ENCODE measurements at regions not wholly inside any gene's neighbourhood (a gene's known extent, or its start where the extent isn't known, plus 50 kb on each side); places are given as distances from the start of the nearest gene placed in this dataset.
"Not testable (repeated sequence)": the region's sequence is repeated elsewhere in the genome, so short reads cannot be mapped to it uniquely, and the experiment has no call there.

DNA sequence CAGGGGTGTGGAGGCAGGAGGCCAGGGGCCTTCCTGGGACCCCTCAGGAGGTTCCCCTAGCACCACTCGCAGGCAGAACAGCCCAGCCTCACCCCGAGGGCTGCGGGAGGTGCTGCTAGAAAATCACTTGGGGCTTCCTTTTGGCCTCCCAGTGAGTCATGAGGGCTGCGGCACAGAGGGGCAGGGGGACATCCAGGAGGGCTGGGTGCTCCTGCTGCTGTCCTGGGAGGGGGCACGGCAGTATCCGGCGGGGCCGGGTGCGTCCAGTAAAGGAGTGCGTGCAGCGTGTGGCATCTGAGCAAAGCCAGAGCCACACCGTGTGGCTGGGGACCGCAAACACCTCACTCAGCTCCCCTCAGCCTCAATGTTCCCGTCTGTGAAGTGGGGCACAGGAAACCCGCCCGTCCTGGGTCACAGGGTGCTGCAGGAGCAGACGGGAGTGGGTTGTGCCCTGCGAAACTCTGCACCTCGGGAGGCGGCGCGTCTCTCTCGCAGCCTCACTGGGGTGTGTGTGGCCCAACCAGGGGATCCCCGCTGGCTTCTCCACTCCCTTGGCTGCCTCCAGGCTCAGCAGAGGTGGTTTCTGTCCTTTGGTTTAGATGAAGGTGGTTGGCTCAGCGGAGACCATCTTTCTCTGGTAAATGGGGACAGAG lies 117.3 kb upstream of the ZNF469 start:
- not testable (repeated sequence) for DNase-seq (ENCODE audit: low read depth)

DNA sequence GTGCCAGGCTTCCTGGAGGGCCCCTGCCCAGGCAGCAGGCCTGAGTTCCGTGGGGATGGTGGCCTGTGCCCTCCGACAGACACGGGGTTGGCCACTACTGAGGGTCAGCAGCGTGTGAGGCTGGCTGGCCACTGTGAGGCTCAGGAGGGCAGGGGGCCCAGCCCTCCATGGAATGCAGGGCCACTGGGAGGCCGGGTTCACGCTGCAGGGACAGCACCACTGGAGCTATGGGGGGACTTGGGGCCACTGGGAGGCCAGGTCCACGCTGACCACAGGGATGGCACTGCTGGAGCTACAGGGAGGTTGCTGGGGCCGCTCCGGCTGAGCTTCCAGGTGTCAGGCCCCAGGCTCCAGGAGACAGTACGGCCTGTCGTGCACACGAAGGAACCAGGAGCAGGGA lies 116.7 kb upstream of the ZNF469 start:
- DNase-seq (ENCODE audit: low read depth): not testable (repeated sequence)

DNA sequence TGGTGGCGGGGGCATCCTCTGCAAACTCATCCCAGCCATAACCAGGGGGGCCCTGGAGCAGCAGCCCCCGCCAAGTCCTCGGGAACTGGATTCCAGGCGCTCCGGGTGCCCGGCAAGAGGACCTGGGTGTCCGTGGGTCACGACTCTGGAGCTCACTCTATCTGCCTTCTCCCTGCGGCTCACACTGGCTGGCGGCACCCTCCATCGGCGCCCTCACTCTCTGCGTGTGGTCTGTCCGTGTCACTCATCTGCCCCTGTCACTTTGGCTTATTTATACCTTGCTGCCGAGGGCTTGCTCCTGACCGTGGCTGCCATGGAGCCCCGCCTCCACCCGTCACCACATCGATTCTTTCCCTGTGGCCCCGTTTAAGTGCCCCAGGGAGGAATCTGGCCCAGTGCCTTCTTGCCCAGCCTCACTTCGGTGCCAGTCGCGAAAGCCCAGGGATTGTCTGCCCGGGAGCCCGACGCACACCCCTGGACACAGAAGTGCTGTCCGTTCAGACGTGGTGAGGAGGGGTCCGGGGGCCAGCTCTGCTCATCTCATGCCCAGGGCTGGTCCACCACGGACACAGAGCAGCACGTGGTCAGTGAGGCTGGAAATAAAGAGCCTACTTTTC lies 115.7 kb upstream of the ZNF469 start:
- not testable (repeated sequence) for DNase-seq (ENCODE audit: low read depth)

DNA sequence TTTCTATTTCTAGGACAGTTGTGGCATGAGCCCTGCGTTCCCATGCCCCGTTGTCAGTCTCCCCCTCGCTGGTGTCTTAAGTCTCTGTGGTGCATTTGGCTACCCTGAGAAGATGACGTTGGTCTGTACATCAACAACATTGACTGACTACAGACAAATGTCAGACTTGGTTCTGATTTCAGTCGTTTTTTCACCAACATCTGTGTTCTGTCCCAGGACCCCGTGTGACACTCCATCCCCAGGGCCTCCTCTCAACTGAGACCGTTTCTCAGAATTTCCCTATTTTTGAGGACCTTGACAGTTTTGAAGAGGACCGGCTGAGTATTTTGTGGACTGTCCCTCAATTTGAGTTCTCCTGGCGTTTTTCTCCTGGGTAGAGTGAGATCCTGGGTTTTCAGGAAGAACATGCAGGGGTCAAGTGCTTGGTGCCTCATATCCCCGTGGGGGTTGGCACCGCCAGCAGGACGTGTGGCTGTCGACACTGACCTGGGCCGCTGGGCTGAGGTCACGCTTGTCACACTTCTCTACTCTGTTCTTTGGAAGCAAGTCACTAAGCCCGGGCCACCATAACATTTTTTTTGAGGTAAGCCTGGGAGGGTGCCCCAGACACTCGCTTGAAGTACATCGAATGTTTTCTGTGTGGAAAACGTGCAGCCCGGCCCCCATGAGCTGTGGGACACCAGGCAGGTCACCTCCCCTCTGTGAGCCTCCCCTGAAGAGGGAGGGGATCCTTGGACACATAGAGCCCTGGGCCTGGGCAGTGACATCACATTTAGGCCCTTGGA lies 114.4 kb upstream of the ZNF469 start:
- not testable (repeated sequence) for DNase-seq (ENCODE audit: low read depth)

DNA sequence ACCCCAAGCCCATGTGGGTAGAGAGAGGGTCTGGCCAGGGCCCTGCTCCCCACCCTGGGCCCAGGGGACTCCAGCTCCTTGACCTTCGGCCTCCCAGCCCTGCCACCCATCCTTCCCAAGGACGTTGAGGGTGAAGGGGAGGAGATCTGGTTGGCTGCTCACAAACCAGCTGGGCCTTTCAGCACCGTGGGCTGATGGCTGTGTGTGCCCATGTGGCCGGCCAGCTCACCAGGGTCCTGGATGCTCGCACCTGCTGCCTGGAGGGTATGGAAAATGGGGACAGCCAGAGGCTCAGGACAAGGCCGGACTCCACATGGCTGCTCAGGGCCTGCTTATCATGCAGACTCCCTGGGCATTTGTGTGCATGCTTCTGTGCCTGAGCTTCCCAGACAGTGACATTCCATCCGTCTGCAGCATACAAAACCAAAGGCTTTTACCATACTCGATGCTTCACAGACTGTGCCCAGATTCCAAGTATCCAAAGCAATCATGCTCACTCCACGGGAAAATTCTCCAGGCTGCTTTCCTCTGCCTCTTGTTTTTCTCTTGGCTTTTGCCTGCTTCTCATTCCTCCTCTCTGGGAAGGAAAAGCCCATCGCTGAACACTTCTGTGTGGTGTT lies 112.5 kb upstream of the ZNF469 start:
- not testable (repeated sequence) for DNase-seq (ENCODE audit: low read depth)

DNA sequence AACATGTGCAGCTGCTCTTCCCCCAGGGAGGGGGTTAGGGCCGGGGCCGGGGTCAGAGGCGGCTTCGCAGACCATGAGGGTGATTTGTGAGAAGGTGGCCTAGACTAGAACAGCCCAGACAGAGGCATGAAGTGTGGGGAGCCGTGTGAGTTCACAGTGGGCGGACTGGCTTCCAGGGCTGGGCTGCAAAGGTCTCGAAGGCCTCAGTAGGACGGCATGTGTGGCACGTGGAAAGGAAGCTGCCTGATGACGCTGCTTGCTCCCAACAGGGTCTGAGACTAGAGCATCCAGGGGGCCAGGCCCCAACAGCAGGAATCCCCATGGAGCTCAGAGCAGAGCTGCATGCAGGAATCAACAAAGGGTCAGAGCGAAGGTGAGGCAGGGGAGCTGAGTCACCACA lies 111.5 kb upstream of the ZNF469 start:
- DNase-seq (ENCODE audit: low read depth): not testable (repeated sequence)

DNA sequence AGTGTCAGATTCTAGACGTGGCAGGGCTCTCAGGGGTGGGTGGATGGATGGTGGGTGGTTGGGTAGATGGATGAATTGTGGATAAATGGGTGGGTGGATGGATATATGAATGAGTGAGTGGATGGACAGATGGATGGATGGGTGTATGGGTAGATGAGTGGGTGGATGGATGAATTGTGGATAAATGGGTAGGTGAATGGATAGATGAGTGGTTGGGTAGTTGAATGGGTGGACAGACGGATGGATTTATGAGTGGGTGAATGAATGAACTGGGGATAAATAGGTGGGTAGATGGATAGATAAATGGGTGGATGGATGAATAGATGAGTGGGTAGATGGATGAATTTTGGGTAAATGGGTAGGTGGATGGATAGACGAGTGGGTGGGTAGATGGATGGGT lies 111.0 kb upstream of the ZNF469 start:
- DNase-seq (ENCODE audit: low read depth): not testable (repeated sequence)

DNA sequence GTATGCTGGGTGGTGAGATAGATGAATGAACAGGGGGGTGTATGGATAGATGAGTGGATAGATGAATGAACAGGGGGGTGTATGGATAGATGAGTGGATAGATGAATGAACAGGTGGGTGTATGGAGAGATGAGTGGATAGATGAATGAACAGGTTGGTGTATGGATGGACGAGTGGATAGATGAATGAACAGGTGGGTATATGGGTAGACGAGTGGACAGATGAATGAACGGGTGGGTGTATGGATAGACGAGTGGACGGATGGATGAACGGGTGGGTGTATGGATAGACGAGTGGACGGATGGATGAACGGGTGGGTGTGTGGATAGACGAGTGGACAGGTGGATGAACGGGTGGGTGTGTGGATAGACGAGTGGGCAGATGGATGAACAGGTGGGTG lies 110.3 kb upstream of the ZNF469 start:
- DNase-seq (ENCODE audit: low read depth): not testable (repeated sequence)

DNA sequence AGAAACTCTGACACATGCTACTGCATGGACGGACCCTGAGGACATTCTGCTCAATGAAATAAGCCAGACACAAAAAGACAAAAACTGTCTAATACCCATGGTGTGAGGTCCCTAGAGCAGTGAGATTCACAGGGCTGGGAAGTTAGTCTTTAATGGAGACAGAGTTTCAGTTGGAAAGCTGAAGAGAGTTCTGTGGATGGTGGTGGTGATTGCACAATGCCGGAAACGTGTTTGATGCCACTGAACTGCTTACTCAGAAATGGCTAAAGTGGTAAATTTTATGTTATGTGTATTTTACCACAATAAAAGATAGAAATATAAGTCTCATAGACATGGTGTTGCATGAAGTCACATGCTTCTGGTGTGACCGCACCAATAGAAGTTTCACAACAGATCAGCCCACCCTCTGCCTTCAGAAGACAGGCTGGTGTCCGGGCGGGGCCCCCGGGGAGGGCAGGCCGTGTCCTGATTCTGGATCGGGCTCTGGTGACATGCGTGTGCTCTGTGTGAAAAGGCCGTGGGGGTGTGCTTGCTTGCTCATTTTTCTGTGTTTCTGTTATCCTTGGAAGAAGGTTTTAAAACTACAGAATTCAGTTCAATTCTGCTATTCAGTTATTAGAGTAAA lies 108.5 kb upstream of the ZNF469 start:
- not testable (repeated sequence) for DNase-seq (ENCODE audit: low read depth)

DNA sequence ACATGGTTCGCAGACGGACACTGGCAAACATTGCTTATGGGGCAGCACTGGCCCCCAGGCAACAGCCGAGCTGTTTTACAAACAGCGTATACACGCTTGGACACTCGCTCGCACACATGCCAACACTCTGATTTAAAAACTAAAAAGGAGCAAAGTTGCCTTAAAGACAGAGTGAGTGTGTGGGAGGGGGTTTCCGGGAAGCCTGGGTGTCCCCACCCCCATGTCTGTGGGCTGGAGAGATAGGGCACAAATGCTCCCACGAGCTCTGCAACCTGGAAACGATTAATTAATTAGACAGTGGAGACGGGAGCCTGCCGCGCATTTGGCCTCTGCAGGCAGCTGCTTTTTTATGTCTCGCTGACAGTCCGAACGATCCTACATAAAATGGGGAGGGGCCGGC lies 107.9 kb upstream of the ZNF469 start:
- no peak for DNase-seq (ENCODE audit: low read depth)

DNA sequence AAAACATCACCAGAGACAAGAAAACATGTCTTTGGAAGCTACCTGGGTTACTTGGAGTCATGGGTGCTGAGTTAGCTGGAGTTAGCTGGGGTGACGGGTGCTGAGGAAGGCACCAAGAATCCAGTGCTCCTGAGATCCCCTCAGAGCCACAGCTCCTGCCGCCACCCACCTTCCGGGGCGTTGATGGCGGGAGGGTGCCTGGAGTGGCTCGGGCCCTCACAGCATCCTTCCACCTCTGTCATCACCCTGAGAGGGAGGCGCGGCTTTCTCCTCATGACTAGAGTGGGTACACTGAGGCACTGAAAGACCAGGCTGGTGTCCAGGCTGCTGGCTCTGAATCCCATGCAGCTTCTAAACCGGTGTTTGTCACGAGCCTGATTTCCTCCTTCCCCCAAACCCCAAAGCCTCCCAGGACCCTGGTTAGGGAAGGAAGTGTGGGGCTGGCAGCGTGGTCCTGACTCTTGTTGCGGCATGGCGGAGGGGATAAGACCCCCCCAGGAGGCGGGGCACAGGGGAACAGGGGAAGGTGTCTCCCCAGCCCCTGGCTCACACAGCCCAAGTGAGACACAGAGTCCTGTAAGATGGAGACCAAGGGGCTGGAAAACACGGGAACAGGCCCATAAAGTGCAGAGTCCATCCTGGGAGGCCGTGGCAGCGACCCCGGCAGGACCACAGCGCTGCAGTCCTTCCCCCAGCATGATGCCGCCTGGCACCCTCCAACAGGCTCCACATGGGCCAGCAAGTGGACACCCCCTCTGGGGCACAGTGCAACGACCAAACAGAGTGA lies 107.2 kb upstream of the ZNF469 start:
- DNase-seq (ENCODE audit: low read depth): not testable (repeated sequence)

DNA sequence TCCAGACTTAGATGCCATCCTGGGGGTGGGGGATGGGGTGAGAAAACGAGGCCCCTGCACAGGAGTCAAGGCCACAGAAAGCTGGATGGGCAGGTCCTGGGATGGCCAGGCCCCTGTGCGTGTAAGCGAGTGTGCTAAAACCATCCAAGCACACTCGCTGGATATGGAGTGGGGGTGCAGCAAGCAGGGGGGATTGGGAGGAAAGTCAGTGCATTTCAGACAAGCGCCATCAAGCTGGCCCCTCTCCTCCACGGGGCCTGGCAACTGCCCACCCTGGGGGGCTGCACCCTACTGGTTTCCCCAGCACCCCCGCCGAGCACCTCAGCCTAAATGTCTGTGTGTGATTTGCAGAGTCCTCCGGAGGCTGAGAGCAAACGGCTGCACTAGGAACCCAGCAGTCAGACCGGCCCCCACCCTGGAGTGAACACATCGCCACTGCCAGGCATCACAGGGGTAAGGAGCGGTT lies 106.6 kb upstream of the ZNF469 start:
- DNase-seq (ENCODE audit: low read depth): not testable (repeated sequence)

DNA sequence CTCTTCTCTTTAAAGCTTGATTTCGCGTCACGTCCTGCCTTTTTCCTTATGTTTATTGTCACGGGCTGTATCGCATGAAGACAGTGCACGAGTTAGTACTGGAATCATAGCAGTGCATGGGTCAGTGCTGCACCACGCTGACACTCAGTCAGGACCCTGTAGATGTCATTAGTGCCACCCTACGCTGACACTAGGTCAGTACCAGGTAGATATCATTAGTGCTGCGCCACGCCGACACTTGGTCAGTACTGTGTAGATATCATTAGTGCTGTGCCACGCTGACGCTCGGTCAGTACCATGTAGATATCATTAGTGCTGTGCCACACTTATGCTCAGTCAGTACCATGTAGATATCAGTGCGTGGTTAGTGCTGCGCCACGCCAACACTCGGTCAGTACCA lies 106.2 kb upstream of the ZNF469 start:
- no peak for DNase-seq (ENCODE audit: low read depth)

DNA sequence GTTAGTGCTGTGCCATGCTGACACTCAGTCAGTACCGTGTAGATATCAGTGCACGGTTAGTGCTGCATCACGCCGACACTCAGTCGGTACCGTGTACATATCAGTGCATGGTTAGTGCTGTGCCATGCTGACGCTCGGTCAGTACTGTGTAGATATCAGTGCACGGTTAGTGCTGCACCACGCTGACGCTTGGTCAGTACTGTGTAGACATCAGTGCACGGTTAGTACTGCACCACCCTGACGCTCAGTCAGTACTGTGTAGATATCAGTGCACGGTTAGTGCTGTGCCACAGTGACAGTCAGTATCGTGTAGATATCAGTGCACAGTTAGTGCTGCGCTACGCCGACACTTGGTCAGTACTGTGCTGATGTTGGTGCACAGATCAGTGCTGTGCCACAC lies 102.8 kb upstream of the ZNF469 start:
- no peak for DNase-seq (ENCODE audit: low read depth)

DNA sequence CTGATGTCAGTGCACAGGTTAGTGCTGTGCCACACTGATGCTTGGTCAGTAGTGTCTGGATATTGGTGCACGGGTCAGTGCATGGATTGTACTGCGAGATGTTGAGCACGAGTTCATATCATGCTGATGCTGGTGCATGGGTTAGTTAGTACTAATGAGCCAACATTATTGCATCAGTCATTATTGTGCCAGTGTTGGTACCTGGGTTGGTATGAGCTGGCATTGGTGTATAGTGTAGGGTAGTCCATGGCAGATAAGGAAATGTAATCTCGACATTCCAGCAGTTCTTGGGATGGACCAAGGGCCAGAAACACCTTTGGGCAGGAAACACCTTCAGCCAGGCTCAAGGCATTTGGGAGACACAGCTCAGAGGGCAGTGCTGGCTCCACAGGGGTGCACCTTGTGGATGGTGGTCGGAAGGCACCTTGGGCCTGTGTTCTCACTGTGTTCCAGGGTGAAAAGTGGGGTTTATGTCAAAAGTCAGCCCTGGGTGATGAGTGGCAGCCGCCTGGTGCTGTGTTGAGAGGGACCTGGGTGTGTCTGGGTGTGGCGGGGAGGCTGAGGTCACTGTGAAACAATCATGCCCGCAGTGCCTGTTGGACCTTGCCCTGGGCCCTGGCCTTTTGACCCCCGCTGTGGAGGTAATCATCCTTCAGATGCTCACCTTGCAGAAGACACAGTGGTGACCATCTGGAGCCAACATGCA lies 100.7 kb upstream of the ZNF469 start:
- DNase-seq (ENCODE audit: low read depth): no peak

DNA sequence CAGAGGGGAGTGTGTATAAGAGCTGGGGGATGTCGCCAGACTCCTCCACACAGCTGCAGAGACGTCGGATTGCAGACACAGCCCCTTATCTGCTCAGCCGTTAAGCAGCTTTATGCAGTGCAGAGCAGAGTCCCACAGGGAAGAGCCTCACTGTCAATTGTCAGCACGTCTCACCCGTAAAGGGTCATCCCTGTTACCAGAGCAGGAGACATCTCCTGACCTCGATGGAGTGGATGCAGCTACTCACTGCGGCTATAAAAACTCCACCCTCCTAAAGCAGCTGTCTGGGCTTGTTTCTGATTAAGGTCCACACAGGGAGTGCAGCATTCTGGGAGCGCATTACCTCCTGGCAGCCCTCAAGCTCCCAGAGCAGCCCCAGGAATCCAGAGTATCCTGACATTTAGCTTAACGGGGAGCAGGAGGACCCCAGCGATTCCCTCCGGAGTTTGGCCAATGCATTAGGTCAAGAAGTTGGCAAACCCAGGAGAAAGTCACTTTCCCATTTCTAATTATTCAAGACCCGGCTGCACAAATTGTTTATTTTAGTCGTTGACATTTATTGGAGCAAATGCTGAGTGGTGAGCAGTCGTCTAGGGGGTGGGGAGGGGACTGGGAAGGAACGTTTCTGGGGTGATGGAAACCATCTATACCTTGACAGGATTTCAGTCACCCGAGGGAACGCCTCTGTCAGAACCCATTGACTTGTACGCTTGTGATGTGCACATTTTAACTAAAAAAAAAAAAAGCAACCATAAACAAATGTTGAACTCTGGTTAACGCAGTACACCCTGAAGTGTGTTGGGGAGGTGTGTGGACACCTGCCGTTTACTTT lies 100.0 kb upstream of the ZNF469 start:
- DNase-seq (ENCODE audit: low read depth): no peak

DNA sequence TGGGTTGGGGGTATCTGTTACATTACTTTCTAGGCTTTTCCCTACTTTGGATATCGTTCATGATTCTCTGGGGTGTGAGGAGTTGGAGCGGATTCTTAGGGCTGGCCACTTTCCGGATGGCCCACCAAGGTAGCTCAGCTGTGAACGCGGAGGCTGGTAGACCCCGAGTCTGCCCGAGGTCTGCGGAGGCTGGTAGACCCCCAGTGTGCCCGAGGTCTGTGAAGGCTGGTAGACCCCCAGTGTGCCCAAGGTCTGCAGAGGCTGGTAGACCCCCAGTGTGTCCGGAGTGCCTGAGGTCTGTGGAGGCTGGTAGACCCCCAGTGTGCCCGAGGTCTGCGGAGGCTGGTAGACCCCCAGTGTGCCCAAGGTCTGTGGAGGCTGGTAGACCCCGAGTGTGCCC lies 99.2 kb upstream of the ZNF469 start:
- DNase-seq (ENCODE audit: low read depth): no peak

DNA sequence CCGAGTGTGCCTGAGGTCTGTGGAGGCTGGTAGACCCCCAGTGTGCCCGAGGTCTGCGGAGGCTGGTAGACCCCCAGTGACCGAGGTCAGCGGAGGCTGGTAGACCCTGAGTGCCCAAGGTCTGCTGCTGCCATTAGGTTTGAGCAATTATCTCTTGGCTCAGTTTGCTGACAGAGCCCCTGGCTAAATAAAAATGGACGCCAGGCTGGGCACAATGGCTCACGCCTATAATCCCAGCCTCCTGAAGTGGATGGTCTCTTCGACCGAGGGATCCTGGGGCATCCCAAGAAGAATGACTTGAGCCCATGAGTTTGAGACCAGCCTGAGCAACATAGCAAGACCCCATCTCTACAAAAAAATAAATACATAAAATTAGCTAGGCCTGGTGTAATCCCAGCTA lies 98.7 kb upstream of the ZNF469 start:
- DNase-seq (ENCODE audit: low read depth): no peak

All from HT1080 (cell line).